AG09319 (cell line): ENCODE measurements at regions not wholly inside any gene's neighbourhood (a gene's known extent, or its start where the extent isn't known, plus 50 kb on each side); places are given as distances from the start of the nearest gene placed in this dataset.

Experiments
- DNase-seq: peaks from one replicate; pipeline ENCODE4 v3.0.0-alpha.2; 2010; ENCODE audit warnings: low read depth; ENCODE audit errors: extremely low read depth
- TF ChIP-seq, protein P1 (sequence below): IDR thresholded peaks from 2 replicates; pipeline ENCODE4 v1.5.1; 2011; ENCODE audit warnings: low read depth, mild to moderate bottlenecking, inconsistent platforms, low read length, moderate library complexity

DNA sequence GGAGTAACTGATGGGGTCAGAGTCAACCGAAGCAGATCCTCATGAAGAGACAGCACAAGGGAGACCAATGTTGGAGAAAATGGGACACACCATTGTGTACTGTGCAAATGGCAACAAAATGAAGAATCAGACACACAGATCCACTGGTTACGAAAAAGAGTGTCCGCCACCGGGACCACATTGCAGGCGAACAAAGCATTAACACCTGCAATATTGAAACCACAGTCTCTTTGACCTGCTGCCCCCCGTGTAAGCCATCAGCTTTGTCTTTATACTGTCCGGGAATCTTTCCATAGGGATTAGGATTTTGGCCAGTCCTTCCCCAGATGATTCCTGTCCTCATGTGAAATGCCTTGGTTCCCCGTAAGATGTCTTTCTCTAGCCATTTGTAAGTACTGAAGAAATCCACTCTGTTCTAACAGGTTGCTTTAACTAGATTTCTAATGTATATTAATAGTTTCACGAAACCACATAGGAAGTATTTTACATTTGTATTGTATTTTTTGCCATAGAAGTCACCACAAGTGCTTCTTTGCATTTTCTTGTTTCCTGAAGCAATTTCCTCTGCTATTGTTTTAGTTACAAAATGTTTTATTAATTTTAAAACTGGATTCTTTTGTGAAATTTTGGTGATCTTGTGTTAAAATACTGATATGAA, 140.8 kb upstream of the NFE2L3 start:
- TF ChIP-seq, protein P1, sequence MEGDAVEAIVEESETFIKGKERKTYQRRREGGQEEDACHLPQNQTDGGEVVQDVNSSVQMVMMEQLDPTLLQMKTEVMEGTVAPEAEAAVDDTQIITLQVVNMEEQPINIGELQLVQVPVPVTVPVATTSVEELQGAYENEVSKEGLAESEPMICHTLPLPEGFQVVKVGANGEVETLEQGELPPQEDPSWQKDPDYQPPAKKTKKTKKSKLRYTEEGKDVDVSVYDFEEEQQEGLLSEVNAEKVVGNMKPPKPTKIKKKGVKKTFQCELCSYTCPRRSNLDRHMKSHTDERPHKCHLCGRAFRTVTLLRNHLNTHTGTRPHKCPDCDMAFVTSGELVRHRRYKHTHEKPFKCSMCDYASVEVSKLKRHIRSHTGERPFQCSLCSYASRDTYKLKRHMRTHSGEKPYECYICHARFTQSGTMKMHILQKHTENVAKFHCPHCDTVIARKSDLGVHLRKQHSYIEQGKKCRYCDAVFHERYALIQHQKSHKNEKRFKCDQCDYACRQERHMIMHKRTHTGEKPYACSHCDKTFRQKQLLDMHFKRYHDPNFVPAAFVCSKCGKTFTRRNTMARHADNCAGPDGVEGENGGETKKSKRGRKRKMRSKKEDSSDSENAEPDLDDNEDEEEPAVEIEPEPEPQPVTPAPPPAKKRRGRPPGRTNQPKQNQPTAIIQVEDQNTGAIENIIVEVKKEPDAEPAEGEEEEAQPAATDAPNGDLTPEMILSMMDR, result no peak
- no peak for DNase-seq

GRCh38 chr7:26013551-26014083, 138.4 kb upstream of the NFE2L3 start:
- TF ChIP-seq, protein P1, result no peak
- no peak for DNase-seq

DNA sequence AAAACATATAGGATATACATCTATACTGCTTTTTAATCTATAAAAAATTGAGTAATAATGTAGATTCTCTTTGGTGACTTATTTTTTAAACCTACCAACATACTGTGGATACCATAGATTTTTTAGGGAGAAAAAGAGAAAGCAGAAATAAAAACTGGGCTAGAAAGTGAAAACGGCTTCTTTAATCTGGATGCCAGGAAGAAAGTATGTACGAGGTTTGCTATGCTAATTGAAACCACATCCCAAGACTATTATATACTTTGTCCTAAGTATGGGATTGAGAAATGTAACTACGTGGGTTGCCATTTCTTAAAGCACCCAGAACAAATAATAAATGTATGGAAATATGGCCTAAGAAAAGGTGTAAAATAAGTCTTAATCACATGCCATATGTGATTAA, 129.0 kb upstream of the NFE2L3 start:
- no peak for DNase-seq

GRCh38 chr7:26029911-26030310, 122.1 kb upstream of the NFE2L3 start:
- no peak for DNase-seq
- TF ChIP-seq, protein P1, result no peak

More for the DNA sequence above, 129.0 kb upstream of the NFE2L3 start:
- TF ChIP-seq, protein P1, result no peak

- TF ChIP-seq, protein P1, result no peak
- DNase-seq, result no peak
These were observed 117.6 kb upstream of the NFE2L3 start for GRCh38 chr7:26034391-26034790.

- TF ChIP-seq, protein P1, result no peak
- no peak for DNase-seq
These were observed 116.4 kb upstream of the NFE2L3 start for GRCh38 chr7:26035552-26035951.

DNA sequence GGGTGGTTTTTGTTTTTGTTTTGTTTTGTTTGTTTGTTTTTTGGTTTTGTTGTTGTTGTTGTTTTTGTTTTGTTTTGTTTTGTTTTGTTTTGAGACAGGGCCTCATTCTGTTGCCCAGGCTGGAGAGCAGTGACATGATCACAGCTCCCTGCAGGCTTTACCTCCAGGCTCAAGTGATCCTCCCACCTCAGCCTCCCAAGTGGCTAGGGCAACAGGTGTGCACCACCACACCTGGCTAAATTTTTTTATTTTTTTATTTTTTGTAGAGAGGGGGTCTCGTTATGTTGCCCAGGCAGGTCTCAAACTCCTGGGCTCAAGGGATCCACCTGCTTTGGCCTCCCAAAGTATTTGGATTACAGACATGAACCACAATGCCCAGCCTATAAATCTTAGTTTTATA, 115.9 kb upstream of the NFE2L3 start:
- TF ChIP-seq, protein P1, result no peak
- DNase-seq, result no peak
